Smooth muscle cell (in vitro differentiated cells): ENCODE measurements at regions not wholly inside any gene's neighbourhood (a gene's known extent, or its start where the extent isn't known, plus 50 kb on each side); places are given as distances from the start of the nearest gene placed in this dataset.
"Not testable (repeated sequence)": the region's sequence is repeated elsewhere in the genome, so short reads cannot be mapped to it uniquely, and the experiment has no call there.

Source experiments
- DNase-seq: peaks from one replicate; lab custom pipeline; 2025; ENCODE audit not compliant: unreplicated experiment; lab: John Stamatoyannopoulos, UW
- H2AFZ ChIP-seq: fragments of 200-600 bp; sonication (generic); 2 replicates; pipeline ENCODE4 v1.6.0; 2016; ENCODE audit warnings: antibody characterized with exemption, low read depth, mild to moderate bottlenecking
- H3F3A ChIP-seq: fragments of 200-600 bp; sonication (generic); 2 replicates; pipeline ENCODE4 v1.6.0; 2017; ENCODE audit warnings: antibody characterized with exemption, low read depth
- H3K27ac ChIP-seq: fragments of 200-600 bp; sonication (generic); 2 replicates; pipeline ENCODE4 v1.5.1; 2016; ENCODE audit warnings: low read depth, mild to moderate bottlenecking
- H3K27me3 ChIP-seq: fragments of 200-600 bp; sonication (generic); 2 replicates; pipeline ENCODE4 v1.6.1; 2016; ENCODE audit warnings: low read depth, mild to moderate bottlenecking
- H3K36me3 ChIP-seq: fragments of 200-600 bp; sonication (generic); 2 replicates; pipeline ENCODE4 v1.5.1; 2016; ENCODE audit warnings: low read depth
- H3K4me1 ChIP-seq: fragments of 200-600 bp; sonication (generic); 2 replicates; pipeline ENCODE4 v1.5.1; 2016; ENCODE audit warnings: low read depth
- H3K4me2 ChIP-seq: fragments of 200-600 bp; sonication (generic); 2 replicates; pipeline ENCODE4 v1.6.0; 2016; ENCODE audit warnings: mild to moderate bottlenecking
- H3K4me3 ChIP-seq: fragments of 200-600 bp; sonication (generic); 2 replicates; pipeline ENCODE4 v1.5.1; 2016; ENCODE audit warnings: mild to moderate bottlenecking
- H3K79me2 ChIP-seq: fragments of 200-600 bp; sonication (generic); 2 replicates; pipeline ENCODE4 v1.6.0; 2016; ENCODE audit warnings: low read depth, mild to moderate bottlenecking
- H3K9ac ChIP-seq: fragments of 200-600 bp; sonication (generic); 2 replicates; pipeline ENCODE4 v1.6.0; 2016; ENCODE audit warnings: low read depth
- H3K9me3 ChIP-seq: fragments of 200-600 bp; sonication (generic); replicated peaks from 2 replicates; pipeline ENCODE4 v1.5.1; 2016; ENCODE audit warnings: low read depth
- H4K20me1 ChIP-seq: fragments of 200-600 bp; sonication (generic); 2 replicates; pipeline ENCODE4 v1.6.0; 2016; ENCODE audit warnings: low read depth
- CTCF ChIP-seq: fragments of 200-600 bp; sonication (generic); IDR thresholded peaks from 2 replicates; pipeline ENCODE4 v1.5.1; 2017; ENCODE audit warnings: borderline replicate concordance, mild to moderate bottlenecking, antibody characterized with exemption; ENCODE audit not compliant: insufficient read depth, poor library complexity, severe bottlenecking
- WGBS: methylation state at CpG from one replicate; pipeline ENCODE4 v1.1.7; 2016; ENCODE audit warnings: low lambda C conversion rate; 5-methylcytosine and 5-hydroxymethylcytosine counted together

DNA sequence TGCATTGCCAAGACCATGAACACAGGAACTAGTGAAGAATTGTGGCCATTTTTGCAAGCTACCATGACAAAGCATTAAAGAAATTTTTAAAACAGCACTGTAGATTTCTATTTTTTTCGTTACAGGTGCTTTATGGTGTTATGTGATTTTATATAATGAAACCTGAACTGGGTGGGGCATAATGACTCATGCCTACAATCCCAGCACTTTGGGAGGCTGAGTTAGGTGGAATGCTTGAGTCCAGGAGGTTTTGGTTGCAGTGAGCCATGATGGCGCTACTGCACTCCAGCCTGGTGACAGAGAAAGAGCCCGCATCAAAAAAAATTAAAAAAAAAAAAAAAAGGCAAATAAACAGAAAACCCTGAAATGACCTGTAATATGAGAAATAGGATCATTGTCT lies 846.7 kb downstream of the EPHA3 start:
- no peak for DNase-seq
- H3K4me1 ChIP-seq, result no peaks in the 10 kb centered on the region
- 99% methylated on average over 3 of the region's 3 CpGs for WGBS

DNA sequence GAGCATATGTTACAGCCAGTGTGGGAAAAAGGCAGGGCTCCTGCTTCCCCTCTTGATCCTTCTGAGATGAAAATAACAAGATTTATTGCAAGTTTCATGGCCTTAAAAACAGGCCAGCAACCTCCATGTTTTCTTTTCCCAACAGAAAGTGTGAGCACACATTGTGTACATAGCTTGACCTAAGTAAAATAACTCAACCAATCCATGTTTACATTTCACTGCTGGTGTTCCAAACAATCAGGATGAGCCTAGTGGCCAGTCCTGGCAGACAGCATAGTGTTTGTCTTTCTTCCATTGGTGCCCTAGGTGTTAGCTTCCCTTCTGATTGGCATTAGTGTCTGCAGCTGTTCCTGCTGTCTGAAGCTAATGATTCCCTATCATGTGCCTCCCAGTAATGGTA lies 847.7 kb downstream of the EPHA3 start:
- H2AFZ ChIP-seq, result no peak overlapping the region
- no peaks in the 10 kb centered on the region for H4K20me1 ChIP-seq
- H3K4me1 ChIP-seq, result no peaks in the 10 kb centered on the region
- DNase-seq, result no peak
- H3K4me3 ChIP-seq, result no peak overlapping the region
- no peaks in the 10 kb centered on the region for H3F3A ChIP-seq
- H3K36me3 ChIP-seq, result no peaks in the 10 kb centered on the region
- no peaks in the 10 kb centered on the region for H3K27me3 ChIP-seq
- H3K9ac ChIP-seq, result no peak overlapping the region
- H3K9me3 ChIP-seq, result no peaks in the 10 kb centered on the region
- H3K4me2 ChIP-seq, result no peak overlapping the region
- no peak overlapping the region for H3K27ac ChIP-seq
- TF ChIP-seq CTCF, result no peak
- H3K79me2 ChIP-seq, result no peaks in the 10 kb centered on the region

More for the DNA sequence above, 846.7 kb downstream of the EPHA3 start:
- Histone ChIP-seq H3F3A (no peaks in the 10 kb centered on the region), H3K4me3 (no peak overlapping the region), H3K79me2 (no peaks in the 10 kb centered on the region), H3K27me3 (no peaks in the 10 kb centered on the region), H3K36me3 (no peaks in the 10 kb centered on the region), H3K4me2 (no peak overlapping the region), H2AFZ (no peak overlapping the region), H3K9ac (no peak overlapping the region), H4K20me1 (no peaks in the 10 kb centered on the region), H3K9me3 (no peaks in the 10 kb centered on the region), H3K27ac (no peak overlapping the region)
- TF ChIP-seq CTCF, result no peak

DNA sequence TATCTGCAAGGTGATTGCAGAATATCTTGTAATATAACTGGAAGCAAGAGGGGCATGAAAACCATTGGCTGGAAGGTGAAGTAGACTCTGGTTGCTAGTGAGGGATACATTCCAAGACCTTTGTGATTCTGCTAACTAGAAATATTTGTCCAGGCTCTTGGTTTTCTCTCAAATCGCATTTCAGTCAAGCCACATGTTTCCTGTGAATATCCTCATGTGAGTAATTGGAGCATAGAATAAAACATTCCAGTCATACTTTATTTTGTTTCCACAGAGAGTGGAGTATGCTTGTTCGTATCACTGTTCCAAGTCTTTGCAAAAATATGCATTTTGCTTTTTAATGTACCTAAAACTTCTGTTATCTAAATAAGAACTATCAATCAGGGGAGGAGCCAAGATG lies 850.0 kb downstream of the EPHA3 start:
- Histone ChIP-seq H3K27me3 (no peaks in the 10 kb centered on the region), H3K36me3 (no peaks in the 10 kb centered on the region), H3K4me1 (no peaks in the 10 kb centered on the region), H3K9ac (no peak overlapping the region), H3F3A (no peaks in the 10 kb centered on the region), H3K4me2 (no peak overlapping the region), H4K20me1 (no peaks in the 10 kb centered on the region), H3K79me2 (no peaks in the 10 kb centered on the region), H3K27ac (no peak overlapping the region), H3K9me3 (no peaks in the 10 kb centered on the region), H2AFZ (no peak overlapping the region), H3K4me3 (no peak overlapping the region)
- DNase-seq, result no peak
- TF ChIP-seq CTCF, result no peak
- WGBS, result 76% methylated on average over 2 of the region's 2 CpGs

DNA sequence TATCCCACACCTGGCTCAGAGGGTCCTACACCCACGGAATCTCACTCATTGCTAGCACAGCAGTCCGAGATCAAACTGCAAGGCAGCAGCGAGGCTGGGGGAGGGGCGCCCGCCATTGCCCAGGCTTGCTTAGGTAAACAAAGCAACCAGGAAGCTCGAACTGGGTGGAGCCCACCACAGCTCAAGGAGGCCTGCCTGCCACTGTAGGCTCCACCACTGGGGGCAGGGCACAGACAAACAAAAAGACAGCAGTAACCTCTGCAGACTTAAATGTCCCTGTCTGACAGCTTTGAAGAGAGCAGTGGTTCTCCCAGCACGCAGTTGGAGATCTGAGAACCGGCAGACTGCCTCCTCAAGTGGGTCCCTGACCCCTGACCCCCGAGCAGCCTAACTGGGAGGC lies 850.7 kb downstream of the EPHA3 start:
- H3K27me3 ChIP-seq, H3K9me3 ChIP-seq, H3K4me2 ChIP-seq, H3F3A ChIP-seq, H3K79me2 ChIP-seq, H4K20me1 ChIP-seq, H3K4me1 ChIP-seq, DNase-seq, H2AFZ ChIP-seq, H3K36me3 ChIP-seq, H3K4me3 ChIP-seq, H3K27ac ChIP-seq, H3K9ac ChIP-seq: not testable (repeated sequence)
- 64% methylated on average over 8 of the region's 9 CpGs for WGBS
